ENCODE measurements at regions not wholly inside any gene's neighbourhood (a gene's known extent, or its start where the extent isn't known, plus 50 kb on each side); places are given as distances from the start of the nearest gene placed in this dataset.

DNA sequence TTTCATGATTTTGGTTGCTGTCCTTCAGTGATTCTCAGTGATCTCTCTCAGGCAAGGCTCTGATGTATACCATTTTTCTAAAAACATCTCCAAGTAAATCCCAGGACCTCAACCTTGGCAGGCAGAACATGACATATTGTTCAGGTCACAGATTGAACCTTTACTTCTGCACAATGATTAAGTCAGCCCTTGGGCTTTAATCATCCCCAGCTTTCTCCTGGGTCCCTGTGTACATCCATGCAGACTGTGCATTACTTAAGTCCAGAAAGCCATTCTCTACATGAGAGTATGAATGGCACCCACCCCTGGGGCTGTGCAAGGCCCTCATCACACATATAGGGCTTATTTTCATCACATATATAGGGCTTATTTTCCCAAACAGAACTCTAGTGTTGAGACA, 58.7 kb upstream of the ADAMTS3 start:
- no peak for DNase-seq (ENCODE audit: low read depth, low spot score)
- Histone ChIP-seq H3K4me1 (ENCODE audit: control insufficient read depth in 1 of 2, insufficient read depth in 2 of 2, low read length in 2 of 2) (no peaks in the 10 kb centered on the region), H3K27me3 (ENCODE audit: insufficient read depth, low read length) (no peaks in the 10 kb centered on the region), H3K36me3 (ENCODE audit: control insufficient read depth in 1 of 2, insufficient read depth in 2 of 2, low read length in 2 of 2) (no peaks in the 10 kb centered on the region), H3K27ac (ENCODE audit: low read depth, low read length) (no peak overlapping the region), H3K9me3 (ENCODE audit: control insufficient read depth in 1 of 2, insufficient read depth in 1 of 2, low read depth in 1 of 2, low read length in 2 of 2) (no peaks in the 10 kb centered on the region), H4K20me1 (ENCODE audit: insufficient read depth) (no peaks in the 10 kb centered on the region), H3K4me3 (replicated peaks in 1 of 2; ENCODE audit: low read depth in 1 of 2, low read length in 2 of 2) (no peak overlapping the region), H3K4me2 (ENCODE audit: low read length) (no peak overlapping the region), H3K79me2 (ENCODE audit: insufficient read depth, low read length) (no peaks in the 10 kb centered on the region), H3K9me2 (ENCODE audit: insufficient read depth) (no peaks in the 10 kb centered on the region), H3K9ac (ENCODE audit: low read length) (no peak overlapping the region), H2AFZ (ENCODE audit: low read depth, low read length, poor library complexity, severe bottlenecking) (no peak overlapping the region)
- intact Hi-C loops (cut with micrococcal nuclease) = no loop called here
- ChIA-PET RAD21 (ENCODE audit: low non-redundant PET in 1 of 2, low total read pairs in 2 of 2, uncharacterized antibody in 2 of 2, unreplicated experiment in 2 of 2) (no interaction called here), POLR2A (no interaction called here), CTCF (no interaction called here)
- ATAC-seq = no peak
- TF ChIP-seq, protein P1, sequence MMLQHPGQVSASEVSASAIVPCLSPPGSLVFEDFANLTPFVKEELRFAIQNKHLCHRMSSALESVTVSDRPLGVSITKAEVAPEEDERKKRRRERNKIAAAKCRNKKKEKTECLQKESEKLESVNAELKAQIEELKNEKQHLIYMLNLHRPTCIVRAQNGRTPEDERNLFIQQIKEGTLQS (IDR thresholded peaks at IDR 0.05) = no peak
- TF ChIP-seq EZH2 (IDR thresholded peaks at IDR 0.05) (no peak), CEBPB (IDR thresholded peaks at IDR 0.05; ENCODE audit: low read depth) (no peak), ELF1 (IDR thresholded peaks at IDR 0.05; ENCODE audit: borderline replicate concordance, low read depth) (no peak), SIN3A (IDR thresholded peaks at IDR 0.05; ENCODE audit: low read depth) (no peak), POLR2A (IDR thresholded peaks at IDR 0.05; ENCODE audit: borderline replicate concordance, extremely low read depth, insufficient read depth, insufficient read length) (no peak), SP1 (IDR thresholded peaks at IDR 0.05; ENCODE audit: low read depth) (no peak), EGR1 (IDR thresholded peaks at IDR 0.05; ENCODE audit: low read depth) (no peak), ZFX (IDR thresholded peaks at IDR 0.05) (no peak), POLR2AphosphoS5 (IDR thresholded peaks at IDR 0.05; ENCODE audit: low read depth, low read length) (no peak), EZH2phosphoT487 (IDR thresholded peaks at IDR 0.05; ENCODE audit: borderline replicate concordance) (no peak), SRF (IDR thresholded peaks at IDR 0.05; ENCODE audit: low read depth) (no peak), CBX3 (IDR thresholded peaks at IDR 0.05; ENCODE audit: low read depth) (no peak), YY1 (IDR thresholded peaks at IDR 0.05; ENCODE audit: extremely low read depth, insufficient replicate concordance, low read depth, low read length) (no peak)
- TF ChIP-seq, protein P2, sequence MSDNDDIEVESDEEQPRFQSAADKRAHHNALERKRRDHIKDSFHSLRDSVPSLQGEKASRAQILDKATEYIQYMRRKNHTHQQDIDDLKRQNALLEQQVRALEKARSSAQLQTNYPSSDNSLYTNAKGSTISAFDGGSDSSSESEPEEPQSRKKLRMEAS (IDR thresholded peaks at IDR 0.05) = no peak
- TF ChIP-seq, protein P3, sequence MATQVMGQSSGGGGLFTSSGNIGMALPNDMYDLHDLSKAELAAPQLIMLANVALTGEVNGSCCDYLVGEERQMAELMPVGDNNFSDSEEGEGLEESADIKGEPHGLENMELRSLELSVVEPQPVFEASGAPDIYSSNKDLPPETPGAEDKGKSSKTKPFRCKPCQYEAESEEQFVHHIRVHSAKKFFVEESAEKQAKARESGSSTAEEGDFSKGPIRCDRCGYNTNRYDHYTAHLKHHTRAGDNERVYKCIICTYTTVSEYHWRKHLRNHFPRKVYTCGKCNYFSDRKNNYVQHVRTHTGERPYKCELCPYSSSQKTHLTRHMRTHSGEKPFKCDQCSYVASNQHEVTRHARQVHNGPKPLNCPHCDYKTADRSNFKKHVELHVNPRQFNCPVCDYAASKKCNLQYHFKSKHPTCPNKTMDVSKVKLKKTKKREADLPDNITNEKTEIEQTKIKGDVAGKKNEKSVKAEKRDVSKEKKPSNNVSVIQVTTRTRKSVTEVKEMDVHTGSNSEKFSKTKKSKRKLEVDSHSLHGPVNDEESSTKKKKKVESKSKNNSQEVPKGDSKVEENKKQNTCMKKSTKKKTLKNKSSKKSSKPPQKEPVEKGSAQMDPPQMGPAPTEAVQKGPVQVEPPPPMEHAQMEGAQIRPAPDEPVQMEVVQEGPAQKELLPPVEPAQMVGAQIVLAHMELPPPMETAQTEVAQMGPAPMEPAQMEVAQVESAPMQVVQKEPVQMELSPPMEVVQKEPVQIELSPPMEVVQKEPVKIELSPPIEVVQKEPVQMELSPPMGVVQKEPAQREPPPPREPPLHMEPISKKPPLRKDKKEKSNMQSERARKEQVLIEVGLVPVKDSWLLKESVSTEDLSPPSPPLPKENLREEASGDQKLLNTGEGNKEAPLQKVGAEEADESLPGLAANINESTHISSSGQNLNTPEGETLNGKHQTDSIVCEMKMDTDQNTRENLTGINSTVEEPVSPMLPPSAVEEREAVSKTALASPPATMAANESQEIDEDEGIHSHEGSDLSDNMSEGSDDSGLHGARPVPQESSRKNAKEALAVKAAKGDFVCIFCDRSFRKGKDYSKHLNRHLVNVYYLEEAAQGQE (IDR thresholded peaks at IDR 0.05; ENCODE audit: low read depth) = no peak
- TF ChIP-seq, protein P4, sequence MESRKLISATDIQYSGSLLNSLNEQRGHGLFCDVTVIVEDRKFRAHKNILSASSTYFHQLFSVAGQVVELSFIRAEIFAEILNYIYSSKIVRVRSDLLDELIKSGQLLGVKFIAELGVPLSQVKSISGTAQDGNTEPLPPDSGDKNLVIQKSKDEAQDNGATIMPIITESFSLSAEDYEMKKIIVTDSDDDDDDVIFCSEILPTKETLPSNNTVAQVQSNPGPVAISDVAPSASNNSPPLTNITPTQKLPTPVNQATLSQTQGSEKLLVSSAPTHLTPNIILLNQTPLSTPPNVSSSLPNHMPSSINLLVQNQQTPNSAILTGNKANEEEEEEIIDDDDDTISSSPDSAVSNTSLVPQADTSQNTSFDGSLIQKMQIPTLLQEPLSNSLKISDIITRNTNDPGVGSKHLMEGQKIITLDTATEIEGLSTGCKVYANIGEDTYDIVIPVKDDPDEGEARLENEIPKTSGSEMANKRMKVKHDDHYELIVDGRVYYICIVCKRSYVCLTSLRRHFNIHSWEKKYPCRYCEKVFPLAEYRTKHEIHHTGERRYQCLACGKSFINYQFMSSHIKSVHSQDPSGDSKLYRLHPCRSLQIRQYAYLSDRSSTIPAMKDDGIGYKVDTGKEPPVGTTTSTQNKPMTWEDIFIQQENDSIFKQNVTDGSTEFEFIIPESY (IDR thresholded peaks at IDR 0.05; ENCODE audit: extremely low read depth, insufficient replicate concordance, low read length) = no peak
- no TSS peak for BruUV-seq (replicated peaks)

Measured in HCT116 (cell line).